Stomach (tissue), 8 donors: ENCODE measurements at regions not wholly inside any gene's neighbourhood (a gene's known extent, or its start where the extent isn't known, plus 50 kb on each side); places are given as distances from the start of the nearest gene placed in this dataset.

ENCODE experiments used
- DNase-seq, 2 donors: peaks; one replicate each; pipeline versions ENCODE4 v3.0.0 to v3.0.0-alpha.2; 2013 to 2019
- H3K27ac ChIP-seq, 5 donors: fragments of 200-600 bp in 4 of 5; sonication (generic) in 4 of 5; one replicate each; pipeline ENCODE4 v1.5.1; 2013 to 2019; ENCODE audit warnings: mild to moderate bottlenecking in 1 of 5, moderate library complexity in 1 of 5
- H3K27me3 ChIP-seq, 3 donors: fragments of 200-600 bp; sonication (generic); one replicate each; pipeline ENCODE4 v1.5.1; 2017 to 2019; ENCODE audit warnings: mixed run types in 1 of 3
- H3K36me3 ChIP-seq, 4 donors: fragments of 200-600 bp; sonication (generic); 1 replicate in 3 of 4; 2 replicates in 1 of 4; pipeline ENCODE4 v1.5.1; 2016 to 2019
- H3K4me1 ChIP-seq, 4 donors: fragments of 200-600 bp; sonication (generic); one replicate each; pipeline ENCODE4 v1.5.1; 2016 to 2019
- H3K4me3 ChIP-seq, 4 donors: fragments of 200-600 bp; sonication (generic) in 3 of 4; one replicate each; pipeline ENCODE4 v1.5.1; 2016 to 2019; ENCODE audit warnings: mild to moderate bottlenecking in 1 of 4
- H3K9me3 ChIP-seq, 4 donors: fragments of 200-600 bp; sonication (generic); one replicate each; pipeline ENCODE4 v1.5.1; 2016 to 2019
- EP300 ChIP-seq: sonication (generic); formaldehyde crosslinking; IDR thresholded peaks from one replicate; pipeline ENCODE4 v1.6.1; 2017; ENCODE audit warnings: antibody characterized with exemption
- POLR2A ChIP-seq, 4 donors: fragments of 450-650 bp; IDR thresholded peaks; one replicate each; pipeline ENCODE4 v1.6.1; 2016; ENCODE audit warnings: antibody characterized with exemption in 4 of 4, control low read depth in 2 of 4, mild to moderate bottlenecking in 1 of 4, moderate library complexity in 1 of 4
- POLR2AphosphoS5 ChIP-seq, 3 donors: sonication (generic); formaldehyde crosslinking; IDR thresholded peaks; one replicate each; pipeline ENCODE4 v1.6.1; 2016; ENCODE audit warnings: antibody characterized with exemption in 3 of 3
- WGBS, 5 donors: extraction: QIAGEN DNeasy Blood & Tissue Kit in 3 of 5; methylation state at CpG; one replicate each; pipeline versions ENCODE4 v1.1.5 to v1.1.7; 2013 to 2018; 5-methylcytosine and 5-hydroxymethylcytosine counted together
- intact Hi-C: fragments of 100-400 bp; cut with DNase I; formaldehyde crosslinking; loops from one replicate; pipeline ENCODE4 v1.15.1; 2023; ENCODE audit warnings: low total_unique reads
- TF ChIP-seq, protein P1 (sequence below), 7 experiments: fragments of 450-650 bp in 4 of 7; fragments of 200-600 bp in 3 of 7; sonication (generic) in 3 of 7; IDR thresholded peaks; one replicate each; pipeline ENCODE4 v1.5.1; 2016 to 2019; ENCODE audit warnings: antibody characterized with exemption in 7 of 7, control low read depth in 2 of 7, mild to moderate bottlenecking in 1 of 7
- donor health status: healthy with polysubstance abuse.
- donor health status: Bipolar disorder and iron deficiency.
- donor health status: healthy.

DNA sequence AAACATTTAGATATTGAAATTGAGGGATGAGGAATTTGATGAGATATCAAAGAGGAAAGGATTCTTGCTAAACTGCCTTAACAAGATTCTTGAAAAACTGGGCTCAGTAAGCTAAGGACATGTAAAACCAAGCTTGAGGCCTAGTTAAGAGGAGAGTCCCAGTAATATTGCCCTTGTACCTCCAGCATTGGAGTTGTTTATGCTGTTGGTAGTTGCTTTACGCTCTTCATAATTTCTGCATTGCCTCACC is 156.1 kb upstream of the TRIM24 start:
- TF ChIP-seq POLR2A (IDR thresholded peaks at IDR 0.05): no peak
- TF ChIP-seq EP300: no peak
- TF ChIP-seq POLR2AphosphoS5 (IDR thresholded peaks at IDR 0.05): no peak
- TF ChIP-seq, protein P1, sequence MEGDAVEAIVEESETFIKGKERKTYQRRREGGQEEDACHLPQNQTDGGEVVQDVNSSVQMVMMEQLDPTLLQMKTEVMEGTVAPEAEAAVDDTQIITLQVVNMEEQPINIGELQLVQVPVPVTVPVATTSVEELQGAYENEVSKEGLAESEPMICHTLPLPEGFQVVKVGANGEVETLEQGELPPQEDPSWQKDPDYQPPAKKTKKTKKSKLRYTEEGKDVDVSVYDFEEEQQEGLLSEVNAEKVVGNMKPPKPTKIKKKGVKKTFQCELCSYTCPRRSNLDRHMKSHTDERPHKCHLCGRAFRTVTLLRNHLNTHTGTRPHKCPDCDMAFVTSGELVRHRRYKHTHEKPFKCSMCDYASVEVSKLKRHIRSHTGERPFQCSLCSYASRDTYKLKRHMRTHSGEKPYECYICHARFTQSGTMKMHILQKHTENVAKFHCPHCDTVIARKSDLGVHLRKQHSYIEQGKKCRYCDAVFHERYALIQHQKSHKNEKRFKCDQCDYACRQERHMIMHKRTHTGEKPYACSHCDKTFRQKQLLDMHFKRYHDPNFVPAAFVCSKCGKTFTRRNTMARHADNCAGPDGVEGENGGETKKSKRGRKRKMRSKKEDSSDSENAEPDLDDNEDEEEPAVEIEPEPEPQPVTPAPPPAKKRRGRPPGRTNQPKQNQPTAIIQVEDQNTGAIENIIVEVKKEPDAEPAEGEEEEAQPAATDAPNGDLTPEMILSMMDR (IDR thresholded peaks at IDR 0.05): no peak
- peak in 1 of 2 donors; percentile 16 for DNase-seq
- no peak overlapping the region for H3K4me3 ChIP-seq
- H3K4me1 ChIP-seq: no peaks in the 10 kb centered on the region
- no peaks in the 10 kb centered on the region for H3K36me3 ChIP-seq
- no peak overlapping the region for H3K27ac ChIP-seq
- peaks cover 0 to 9% (median 0%) of the 10 kb centered on the region in 4 donors for H3K9me3 ChIP-seq
- WGBS, 5 donors: 88 to 100% (median 90%) methylated on average over 1 of the region's 1 CpG
- no peaks in the 10 kb centered on the region for H3K27me3 ChIP-seq
- intact Hi-C loops: no loop called here

DNA sequence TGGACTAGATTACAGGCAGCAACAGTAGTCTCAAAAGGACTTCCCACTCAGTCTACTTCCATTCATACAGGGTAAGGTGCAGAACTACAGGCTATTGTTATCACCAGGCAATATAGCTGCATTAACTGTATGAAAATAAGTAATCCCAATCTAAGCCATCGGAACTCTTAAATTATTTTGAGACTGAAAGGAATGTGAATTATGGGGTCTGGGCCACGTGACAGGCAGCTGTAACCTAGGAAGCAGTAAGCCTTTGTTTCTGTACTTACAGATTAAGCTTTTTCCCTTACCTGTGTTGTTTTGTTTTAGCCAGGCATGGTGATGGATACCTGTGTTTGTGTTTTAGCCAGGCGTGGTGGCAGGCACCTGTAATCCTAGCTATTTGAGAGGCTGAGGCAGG is 152.4 kb upstream of the TRIM24 start:
- WGBS, 5 donors: 71 to 90% (median 81%) methylated on average over 3 of the region's 3 CpGs
- no peak for DNase-seq
- Histone ChIP-seq H3K27me3 (no peaks in the 10 kb centered on the region), H3K4me1 (no peaks in the 10 kb centered on the region), H3K36me3 (no peaks in the 10 kb centered on the region), H3K9me3 (peaks cover 0 to 9% (median 0%) of the 10 kb centered on the region in 4 donors), H3K27ac (no peak overlapping the region), H3K4me3 (no peak overlapping the region)
- TF ChIP-seq, protein P1 (IDR thresholded peaks at IDR 0.05): no peak
- no peak for TF ChIP-seq POLR2A (IDR thresholded peaks at IDR 0.05)
- TF ChIP-seq EP300: no peak
- TF ChIP-seq POLR2AphosphoS5 (IDR thresholded peaks at IDR 0.05): no peak
- intact Hi-C loops: no loop called here

DNA sequence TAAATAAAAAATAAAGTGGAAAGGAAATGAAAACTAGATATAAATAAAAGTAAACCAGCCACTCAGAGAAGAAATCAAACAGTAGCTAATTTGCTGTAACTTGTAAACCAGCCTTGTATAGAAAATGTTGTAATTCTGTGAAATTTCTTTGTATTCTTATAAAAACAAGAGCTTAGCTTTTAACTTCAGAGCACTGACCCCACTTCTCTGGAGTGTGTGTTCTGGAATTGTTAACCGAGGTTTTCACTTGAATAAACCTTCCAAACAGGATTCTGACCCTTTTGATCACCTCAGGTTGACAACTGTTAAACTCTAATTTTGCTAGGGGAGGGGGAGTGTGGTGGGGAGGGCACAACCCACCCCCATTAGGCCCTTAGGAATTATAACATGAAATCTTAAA is 151.9 kb upstream of the TRIM24 start:
- no peak overlapping the region for H3K4me3 ChIP-seq
- H3K27me3 ChIP-seq: no peaks in the 10 kb centered on the region
- 59 to 84% (median 72%) methylated on average over 1 of the region's 1 CpG for WGBS, 5 donors
- H3K27ac ChIP-seq: no peak overlapping the region
- intact Hi-C loops: no loop called here
- H3K4me1 ChIP-seq: no peaks in the 10 kb centered on the region
- no peak for DNase-seq
- H3K36me3 ChIP-seq: no peaks in the 10 kb centered on the region
- TF ChIP-seq, protein P1 (IDR thresholded peaks at IDR 0.05): no peak
- TF ChIP-seq EP300 (no peak), POLR2AphosphoS5 (IDR thresholded peaks at IDR 0.05) (no peak), POLR2A (IDR thresholded peaks at IDR 0.05) (no peak)
- peaks cover 0 to 9% (median 0%) of the 10 kb centered on the region in 4 donors for H3K9me3 ChIP-seq

- no peak for DNase-seq
- TF ChIP-seq, protein P1 (IDR thresholded peaks at IDR 0.05): no peak
- no peak for TF ChIP-seq POLR2A (IDR thresholded peaks at IDR 0.05)
- TF ChIP-seq EP300: no peak
- no peak for TF ChIP-seq POLR2AphosphoS5 (IDR thresholded peaks at IDR 0.05)
- no peaks in the 10 kb centered on the region for H3K4me1 ChIP-seq
- WGBS, 5 donors: 74 to 92% (median 88%) methylated on average over 2 of the region's 2 CpGs
- H3K4me3 ChIP-seq: no peak overlapping the region
- intact Hi-C loops: no loop called here
- no peak overlapping the region for H3K27ac ChIP-seq
- no peaks in the 10 kb centered on the region for H3K9me3 ChIP-seq
- no peaks in the 10 kb centered on the region for H3K36me3 ChIP-seq
- H3K27me3 ChIP-seq: no peaks in the 10 kb centered on the region
Measured at GRCh38 chr7:138309186-138309585, 150.9 kb upstream of the TRIM24 start.
